ENCODE measurements at regions not wholly inside any gene's neighbourhood (a gene's known extent, or its start where the extent isn't known, plus 50 kb on each side); places are given as distances from the start of the nearest gene placed in this dataset.

DNA sequence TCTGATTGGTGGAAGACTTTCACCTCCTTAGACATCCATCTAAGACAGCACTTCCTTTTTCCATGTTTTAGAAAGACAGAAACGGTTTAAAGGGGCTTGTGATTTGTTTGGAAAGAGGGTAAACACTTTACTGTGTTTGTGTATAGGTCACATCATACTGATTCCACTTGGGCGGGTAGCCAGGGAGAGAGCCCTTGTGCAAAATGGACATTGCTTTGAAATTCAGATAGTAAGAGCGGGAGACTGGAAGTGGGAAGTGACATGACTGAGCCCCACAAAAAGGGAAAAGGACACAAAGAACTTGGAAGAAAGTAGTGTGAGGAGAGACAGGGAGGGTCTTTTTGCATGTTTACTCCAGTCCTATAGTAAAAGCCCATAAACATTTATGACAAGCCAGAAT, 195.6 kb upstream of the CNTN4 start:
- Mint-ChIP-seq H3K27ac (no peak overlapping the region), H3K9me3 (peaks cover 0 to 21% (median 2%) of the 10 kb centered on the region in 9 donors), H3K4me1 (no peaks in the 10 kb centered on the region), H3K27me3 (no peaks in the 10 kb centered on the region), H3K4me3 (no peak overlapping the region), H3K36me3 (no peaks in the 10 kb centered on the region)
- POLR2A ChIA-PET = no interaction called here
- ATAC-seq (no peak), DNase-seq (no peak)

DNA sequence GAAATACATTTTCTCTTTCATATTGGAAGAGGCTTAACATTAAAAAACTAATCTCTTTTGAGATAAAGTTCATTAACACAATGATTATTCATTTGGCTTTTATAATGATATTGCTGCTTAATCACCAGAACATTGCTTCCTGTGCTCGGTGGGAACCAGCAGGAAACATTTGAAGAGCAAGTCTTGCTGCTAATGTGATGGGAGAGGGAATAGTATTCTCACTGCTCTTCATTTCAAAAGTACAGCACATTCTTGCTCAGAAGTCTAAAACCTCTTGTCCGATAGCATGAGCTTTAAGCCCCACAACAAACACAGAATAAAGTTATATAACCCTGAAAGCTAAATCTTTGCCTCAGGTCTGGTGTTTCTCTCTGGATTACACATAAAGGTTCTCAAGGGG, 190.8 kb upstream of the CNTN4 start:
- DNase-seq = no peak
- ATAC-seq = no peak
- POLR2A ChIA-PET = no interaction called here
- Mint-ChIP-seq H3K4me3 (no peak overlapping the region), H3K9me3 (peaks cover 0 to 20% (median 0%) of the 10 kb centered on the region in 9 donors), H3K27ac (no peak overlapping the region), H3K36me3 (no peaks in the 10 kb centered on the region), H3K27me3 (no peaks in the 10 kb centered on the region), H3K4me1 (no peaks in the 10 kb centered on the region)

DNA sequence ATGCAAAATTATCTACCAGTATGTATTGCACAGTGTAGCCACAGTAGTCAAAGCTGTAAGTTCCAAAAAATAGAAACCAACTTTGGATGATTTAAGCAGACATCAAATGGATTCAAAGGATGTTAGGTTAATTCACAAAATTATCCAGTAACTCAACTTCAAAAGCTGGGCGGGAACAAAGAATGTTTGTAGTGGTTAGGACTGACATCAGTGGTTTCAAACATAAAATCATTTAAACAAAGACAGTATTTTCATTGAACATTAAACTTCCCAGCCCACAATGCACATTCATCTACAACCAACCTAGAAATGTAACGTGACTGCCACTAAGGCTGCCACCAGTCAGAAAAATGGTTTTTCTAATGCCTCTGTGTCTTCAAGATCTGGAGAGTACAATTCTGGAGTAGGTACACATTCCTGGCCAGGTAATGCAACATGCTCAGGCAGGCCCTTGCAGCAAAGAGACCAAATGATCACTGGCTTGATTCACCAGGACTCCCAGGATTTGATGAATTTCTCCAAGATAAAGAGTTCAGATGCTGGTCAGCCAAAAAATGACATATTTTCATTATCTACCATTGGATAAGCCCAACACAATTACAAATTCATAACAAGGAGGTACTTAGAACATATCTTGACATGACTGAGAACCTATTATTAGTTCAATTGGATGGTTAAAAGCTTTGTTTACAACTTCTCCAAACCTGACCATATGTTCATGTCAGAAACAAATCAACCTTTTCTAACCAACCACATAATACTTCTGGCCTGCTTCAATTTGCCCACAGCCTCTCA, 189.8 kb upstream of the CNTN4 start:
- no peak overlapping the region for H3K4me3 Mint-ChIP-seq
- no peaks in the 10 kb centered on the region for H3K4me1 Mint-ChIP-seq
- no peak overlapping the region for H3K27ac Mint-ChIP-seq
- H3K27me3 Mint-ChIP-seq = no peaks in the 10 kb centered on the region
- DNase-seq (no peak), ATAC-seq (no peak)
- H3K36me3 Mint-ChIP-seq = no peaks in the 10 kb centered on the region
- POLR2A ChIA-PET = no interaction called here
- H3K9me3 Mint-ChIP-seq = peaks cover 0 to 20% (median 0%) of the 10 kb centered on the region in 9 donors

GRCh38 chr3:1910322-1910721, 188.3 kb upstream of the CNTN4 start:
- Mint-ChIP-seq H3K27me3 (no peaks in the 10 kb centered on the region), H3K36me3 (no peaks in the 10 kb centered on the region), H3K27ac (no peak overlapping the region), H3K4me1 (no peaks in the 10 kb centered on the region), H3K9me3 (peaks cover 0 to 19% (median 5%) of the 10 kb centered on the region in 9 donors), H3K4me3 (no peak overlapping the region)
- no peak for DNase-seq
- POLR2A ChIA-PET = no interaction called here
- no peak for ATAC-seq

DNA sequence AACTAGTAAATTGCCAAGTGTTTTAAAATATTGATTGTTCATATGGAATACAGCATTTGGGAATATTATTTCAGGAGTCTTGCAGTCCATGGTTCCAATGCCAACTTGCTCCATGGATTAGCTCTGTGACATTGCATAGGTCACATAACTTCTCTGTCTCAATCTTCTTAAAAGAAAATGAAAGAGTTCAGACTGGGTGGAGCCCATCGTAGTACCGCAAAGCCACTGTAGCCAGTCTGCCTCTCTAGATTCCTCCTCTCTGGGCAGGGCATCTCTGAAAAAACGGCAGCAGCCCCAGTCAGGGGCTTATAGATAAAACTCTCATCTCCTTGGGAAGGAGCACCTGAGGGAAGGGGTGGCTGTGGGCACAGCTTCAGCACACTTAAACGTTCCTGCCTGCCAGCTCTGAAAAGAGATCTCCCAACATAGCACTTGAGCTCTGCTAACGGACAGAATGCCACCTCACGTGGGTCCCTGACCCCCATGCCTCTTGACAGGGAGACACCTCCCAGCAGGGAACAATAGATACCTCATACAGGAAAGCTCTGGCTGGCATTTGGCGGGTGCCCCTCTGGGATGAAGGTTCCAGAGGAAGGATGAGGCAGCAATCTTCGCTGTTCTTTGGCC, 168.8 kb upstream of the CNTN4 start:
- no peaks in the 10 kb centered on the region for H3K4me1 Mint-ChIP-seq
- peaks cover 0 to 26% (median 10%) of the 10 kb centered on the region in 9 donors for H3K9me3 Mint-ChIP-seq
- POLR2A ChIA-PET = no interaction called here
- ATAC-seq (no peak), DNase-seq (no peak)
- no peak overlapping the region for H3K4me3 Mint-ChIP-seq
- no peaks in the 10 kb centered on the region for H3K36me3 Mint-ChIP-seq
- no peak overlapping the region for H3K27ac Mint-ChIP-seq
- no peaks in the 10 kb centered on the region for H3K27me3 Mint-ChIP-seq

DNA sequence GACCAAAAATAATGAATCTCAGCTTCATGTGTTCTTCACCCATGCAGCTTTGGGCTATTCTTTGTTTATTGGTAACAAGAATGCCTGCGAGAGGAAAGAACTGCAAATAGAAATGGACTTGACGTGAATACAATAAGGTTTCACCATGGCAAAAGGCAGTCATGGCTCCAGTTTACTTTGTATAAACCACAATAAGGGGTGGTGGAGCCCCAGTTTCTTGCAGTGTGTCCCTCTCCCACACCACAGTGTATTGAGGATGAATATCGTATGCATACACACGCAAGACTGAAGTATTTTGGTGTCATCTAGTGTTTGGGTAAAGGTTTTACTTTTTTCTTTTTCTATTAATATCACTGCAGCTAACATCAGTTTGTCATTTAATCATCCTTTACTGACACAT, 159.7 kb upstream of the CNTN4 start:
- no peaks in the 10 kb centered on the region for H3K36me3 Mint-ChIP-seq
- POLR2A ChIA-PET = no interaction called here
- no peak for ATAC-seq

GRCh38 chr3:1942781-1943180, 155.9 kb upstream of the CNTN4 start:
- Mint-ChIP-seq H3K36me3 (no peaks in the 10 kb centered on the region), H3K9me3 (peaks cover 0 to 21% (median 4%) of the 10 kb centered on the region in 9 donors), H3K27ac (no peak overlapping the region), H3K4me1 (no peaks in the 10 kb centered on the region), H3K27me3 (no peaks in the 10 kb centered on the region), H3K4me3 (no peak overlapping the region)
- ATAC-seq (no peak), DNase-seq (no peak)
- POLR2A ChIA-PET = no interaction called here

More for the DNA sequence above, 159.7 kb upstream of the CNTN4 start:
- H3K27me3 Mint-ChIP-seq = no peaks in the 10 kb centered on the region
- no peak overlapping the region for H3K4me3 Mint-ChIP-seq
- no peak overlapping the region for H3K27ac Mint-ChIP-seq
- peaks cover 0 to 19% (median 5%) of the 10 kb centered on the region in 9 donors for H3K9me3 Mint-ChIP-seq
- DNase-seq = no peak
- H3K4me1 Mint-ChIP-seq = no peaks in the 10 kb centered on the region

DNA sequence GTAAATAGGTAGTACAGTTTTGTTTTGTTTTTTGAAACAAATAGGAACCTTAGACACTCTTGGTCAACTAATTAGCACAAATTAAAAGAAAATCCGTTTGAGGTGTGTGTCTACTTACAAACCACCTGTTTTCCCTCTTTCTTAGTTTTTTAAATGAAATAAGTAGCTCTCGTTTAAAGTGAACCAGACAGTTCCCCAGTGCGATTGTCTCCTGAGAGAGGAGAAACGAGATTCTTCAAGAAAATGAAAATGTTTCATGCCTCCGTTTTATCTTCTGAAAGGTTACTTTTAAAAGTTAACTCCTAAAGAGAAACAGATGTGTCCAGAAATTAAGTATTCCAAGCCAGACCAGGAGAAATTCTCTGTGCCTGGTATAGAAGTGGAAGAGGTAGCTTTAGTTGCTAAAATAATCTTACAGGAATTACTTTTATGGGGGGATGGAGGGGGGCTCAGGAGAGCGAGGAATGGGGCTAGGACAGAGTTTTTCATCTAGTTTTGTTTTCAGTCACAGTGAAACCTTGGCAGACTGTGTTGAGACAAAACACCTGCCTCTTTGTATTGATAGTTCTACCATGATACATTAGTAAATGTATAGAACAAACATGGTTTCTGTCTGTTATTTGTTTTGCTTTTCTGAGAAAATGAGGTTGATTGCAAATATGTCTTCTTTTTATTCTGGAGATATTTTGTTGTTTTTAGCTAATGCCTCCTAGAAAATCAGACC, 155.1 kb upstream of the CNTN4 start:
- Mint-ChIP-seq H3K27ac (no peak overlapping the region), H3K36me3 (no peaks in the 10 kb centered on the region), H3K4me1 (no peaks in the 10 kb centered on the region), H3K9me3 (peaks cover 0 to 21% (median 4%) of the 10 kb centered on the region in 9 donors), H3K4me3 (no peak overlapping the region), H3K27me3 (no peaks in the 10 kb centered on the region)
- no peak for ATAC-seq
- DNase-seq = no peak
- POLR2A ChIA-PET = no interaction called here

DNA sequence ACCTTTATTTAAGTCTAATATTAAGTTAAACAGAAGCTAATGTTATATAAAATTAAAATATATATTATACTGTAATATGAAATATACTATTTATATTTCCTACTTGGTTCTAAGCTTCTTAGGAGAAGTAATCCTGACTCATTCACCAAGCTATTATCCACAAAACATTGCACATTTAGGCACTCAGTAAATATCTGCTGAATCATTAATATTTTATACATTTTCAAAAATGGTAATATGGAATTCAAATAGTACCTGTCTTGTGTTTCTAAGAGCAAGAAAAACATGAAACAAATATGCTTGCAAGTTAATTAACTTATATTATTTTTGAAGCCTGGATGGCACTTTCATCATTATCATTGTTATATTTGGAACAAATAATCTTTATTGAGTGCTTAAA, 153.0 kb upstream of the CNTN4 start:
- Mint-ChIP-seq H3K27me3 (peaks cover 0 to 2% (median 0%) of the 10 kb centered on the region in 5 donors), H3K4me3 (no peak overlapping the region), H3K36me3 (no peaks in the 10 kb centered on the region), H3K27ac (no peak overlapping the region), H3K4me1 (no peaks in the 10 kb centered on the region), H3K9me3 (peaks cover 0 to 14% (median 4%) of the 10 kb centered on the region in 9 donors)
- POLR2A ChIA-PET = no interaction called here
- DNase-seq (no peak), ATAC-seq (no peak)

DNA sequence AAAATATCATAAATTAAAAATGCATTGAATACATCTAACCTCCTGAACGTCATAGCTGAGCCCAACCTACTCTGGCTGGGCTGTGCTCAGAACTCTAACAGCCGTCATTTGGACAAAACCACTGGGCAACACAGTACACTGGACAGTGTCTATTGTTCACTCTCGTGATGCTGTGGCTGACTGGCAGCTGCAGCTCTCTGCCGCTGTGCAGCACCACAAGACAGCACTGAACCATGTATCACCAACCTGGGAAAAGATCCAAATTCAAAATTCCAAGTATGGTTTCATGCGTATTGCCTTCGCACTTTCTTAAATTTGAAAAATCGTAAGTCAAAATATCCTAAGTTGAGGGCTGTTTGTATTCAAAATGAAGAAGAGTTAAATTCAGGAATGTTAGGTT, 145.1 kb upstream of the CNTN4 start:
- peaks cover 0 to 8% (median 2%) of the 10 kb centered on the region in 9 donors for H3K9me3 Mint-ChIP-seq
- H3K27ac Mint-ChIP-seq = no peak overlapping the region
- DNase-seq = no peak
- POLR2A ChIA-PET = no interaction called here
- H3K4me1 Mint-ChIP-seq = no peaks in the 10 kb centered on the region
- H3K27me3 Mint-ChIP-seq = peaks cover 0 to 2% (median 0%) of the 10 kb centered on the region in 5 donors
- ATAC-seq = no peak
- no peaks in the 10 kb centered on the region for H3K36me3 Mint-ChIP-seq
- H3K4me3 Mint-ChIP-seq = no peak overlapping the region

- H3K27ac Mint-ChIP-seq = no peak overlapping the region
- POLR2A ChIA-PET = no interaction called here
- ATAC-seq (no peak), DNase-seq (no peak)
- H3K36me3 Mint-ChIP-seq = no peaks in the 10 kb centered on the region
- no peaks in the 10 kb centered on the region for H3K4me1 Mint-ChIP-seq
- no peaks in the 10 kb centered on the region for H3K27me3 Mint-ChIP-seq
- no peak overlapping the region for H3K4me3 Mint-ChIP-seq
- peaks cover 0 to 14% (median 2%) of the 10 kb centered on the region in 9 donors for H3K9me3 Mint-ChIP-seq
Measured at GRCh38 chr3:1954632-1955031, 144.0 kb upstream of the CNTN4 start.

DNA sequence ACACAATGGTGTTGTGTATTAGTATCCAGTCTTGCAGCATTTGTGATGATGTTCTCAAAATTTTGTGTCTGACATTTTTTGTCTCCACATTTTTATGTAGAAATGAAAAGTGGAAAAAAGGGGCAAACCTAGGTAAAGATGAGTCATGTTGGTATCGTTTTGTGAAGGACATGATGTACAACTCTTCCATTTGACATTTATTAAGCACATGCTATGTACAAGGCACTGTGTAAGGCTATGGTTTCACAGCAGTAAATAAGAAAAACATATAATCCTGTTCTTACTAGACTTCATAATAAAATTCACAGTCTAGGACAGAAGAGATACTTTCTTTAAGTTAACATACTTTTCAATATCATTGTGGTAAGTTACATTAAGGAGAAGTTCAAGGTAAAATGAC, 143.5 kb upstream of the CNTN4 start:
- DNase-seq (no peak), ATAC-seq (no peak)
- H3K36me3 Mint-ChIP-seq = no peaks in the 10 kb centered on the region
- no peak overlapping the region for H3K27ac Mint-ChIP-seq
- no peak overlapping the region for H3K4me3 Mint-ChIP-seq
- no peaks in the 10 kb centered on the region for H3K27me3 Mint-ChIP-seq
- POLR2A ChIA-PET = no interaction called here
- H3K9me3 Mint-ChIP-seq = peaks cover 0 to 14% (median 2%) of the 10 kb centered on the region in 9 donors
- H3K4me1 Mint-ChIP-seq = no peaks in the 10 kb centered on the region

- Mint-ChIP-seq H3K4me1 (no peaks in the 10 kb centered on the region), H3K27ac (no peak overlapping the region), H3K4me3 (no peak overlapping the region), H3K27me3 (no peaks in the 10 kb centered on the region), H3K36me3 (no peaks in the 10 kb centered on the region), H3K9me3 (peaks cover 0 to 14% (median 5%) of the 10 kb centered on the region in 9 donors)
- ATAC-seq (no peak), DNase-seq (no peak)
- POLR2A ChIA-PET = no interaction called here
Measured at GRCh38 chr3:1955750-1956149, 142.9 kb upstream of the CNTN4 start.

Data from naive thymus-derived CD8-positive, alpha-beta T cell (primary cell).